Activated naive CD8-positive, alpha-beta T cell treated with anti-CD3 and anti-CD28 coated beads, Interleukin-2, amount 50 U/mL, for 24 hours (primary cell): ENCODE measurements at regions not wholly inside any gene's neighbourhood (a gene's known extent, or its start where the extent isn't known, plus 50 kb on each side); places are given as distances from the start of the nearest gene placed in this dataset.
"Not testable (repeated sequence)": the region's sequence is repeated elsewhere in the genome, so short reads cannot be mapped to it uniquely, and the experiment has no call there.

ENCODE experiments used
- ATAC-seq: fragments of 150-1000 bp; cut with Tn5 transposase; one replicate; pipeline ENCODE4 v1.10.0; 2021
- DNase-seq: peaks from one replicate; pipeline ENCODE4 v3.0.0; 2021
- H3K27ac Mint-ChIP-seq: one replicate; pipeline ENCODE4 v1.8.0; 2021; ENCODE audit warnings: mild to moderate bottlenecking, mixed read lengths
- H3K27me3 Mint-ChIP-seq: one replicate; pipeline ENCODE4 v1.8.0; 2021; ENCODE audit warnings: mixed read lengths
- H3K36me3 Mint-ChIP-seq: one replicate; pipeline ENCODE4 v1.8.0; 2021; ENCODE audit warnings: low read depth, mixed read lengths
- H3K4me1 Mint-ChIP-seq: one replicate; pipeline ENCODE4 v1.8.0; 2021; ENCODE audit warnings: mixed read lengths
- H3K4me3 Mint-ChIP-seq: one replicate; pipeline ENCODE4 v1.8.0; 2021; ENCODE audit warnings: mild to moderate bottlenecking, moderate library complexity, mixed read lengths
- H3K9me3 Mint-ChIP-seq: one replicate; pipeline ENCODE4 v1.8.0; 2021; ENCODE audit warnings: mixed read lengths

- Mint-ChIP-seq H3K36me3 (no peaks in the 10 kb centered on the region), H3K9me3 (peaks cover 9% of the 10 kb centered on the region), H3K27ac (no peak overlapping the region), H3K4me1 (no peaks in the 10 kb centered on the region), H3K4me3 (no peak overlapping the region), H3K27me3 (peaks cover 20% of the 10 kb centered on the region)
- DNase-seq (no peak), ATAC-seq (no peak)
Measured at GRCh38 chr4:154030152-154030551, 241.3 kb upstream of the SFRP2 start.

GRCh38 chr4:154029171-154029570 lies 240.3 kb upstream of the SFRP2 start:
- ATAC-seq = no peak
- Mint-ChIP-seq H3K4me3 (no peak overlapping the region), H3K36me3 (no peaks in the 10 kb centered on the region), H3K9me3 (peaks cover 9% of the 10 kb centered on the region), H3K27me3 (peaks cover 24% of the 10 kb centered on the region), H3K4me1 (no peaks in the 10 kb centered on the region), H3K27ac (no peak overlapping the region)
- DNase-seq = no peak

- no peak overlapping the region for H3K4me3 Mint-ChIP-seq
- DNase-seq (no peak), ATAC-seq (no peak)
- no peaks in the 10 kb centered on the region for H3K9me3 Mint-ChIP-seq
- H3K4me1 Mint-ChIP-seq = no peaks in the 10 kb centered on the region
- H3K27me3 Mint-ChIP-seq = peaks cover 19% of the 10 kb centered on the region
- no peak overlapping the region for H3K27ac Mint-ChIP-seq
- H3K36me3 Mint-ChIP-seq = no peaks in the 10 kb centered on the region
Measured at GRCh38 chr4:154025110-154025509, 236.2 kb upstream of the SFRP2 start.

GRCh38 chr4:154024097-154024694 lies 235.3 kb upstream of the SFRP2 start:
- Mint-ChIP-seq H3K27ac (no peak overlapping the region), H3K9me3 (no peaks in the 10 kb centered on the region), H3K4me1 (no peaks in the 10 kb centered on the region), H3K27me3 (peaks cover 18% of the 10 kb centered on the region), H3K36me3 (no peaks in the 10 kb centered on the region), H3K4me3 (no peak overlapping the region)
- no peak for ATAC-seq
- DNase-seq = peak; percentile 18

- H3K27ac Mint-ChIP-seq, H3K9me3 Mint-ChIP-seq, ATAC-seq, H3K4me3 Mint-ChIP-seq, H3K4me1 Mint-ChIP-seq, H3K36me3 Mint-ChIP-seq, DNase-seq: not testable (repeated sequence)
- peaks cover 14% of the 10 kb centered on the region for H3K27me3 Mint-ChIP-seq
Measured at GRCh38 chr4:154023671-154024070, 234.8 kb upstream of the SFRP2 start.

GRCh38 chr4:154019811-154020210 lies 230.9 kb upstream of the SFRP2 start:
- ATAC-seq (no peak), DNase-seq (no peak)
- Mint-ChIP-seq H3K9me3 (no peaks in the 10 kb centered on the region), H3K27ac (no peak overlapping the region), H3K27me3 (no peaks in the 10 kb centered on the region), H3K4me3 (no peak overlapping the region), H3K36me3 (no peaks in the 10 kb centered on the region), H3K4me1 (no peaks in the 10 kb centered on the region)

- Mint-ChIP-seq H3K27me3 (no peaks in the 10 kb centered on the region), H3K27ac (no peak overlapping the region), H3K36me3 (no peaks in the 10 kb centered on the region), H3K4me1 (no peaks in the 10 kb centered on the region), H3K4me3 (no peak overlapping the region), H3K9me3 (no peaks in the 10 kb centered on the region)
- ATAC-seq (no peak), DNase-seq (peak; percentile 40)
Measured at GRCh38 chr4:154018659-154019058, 229.8 kb upstream of the SFRP2 start.

- ATAC-seq (no peak), DNase-seq (no peak)
- Mint-ChIP-seq H3K27me3 (no peaks in the 10 kb centered on the region), H3K36me3 (no peaks in the 10 kb centered on the region), H3K4me1 (no peaks in the 10 kb centered on the region), H3K27ac (no peak overlapping the region), H3K9me3 (no peaks in the 10 kb centered on the region), H3K4me3 (no peak overlapping the region)
Measured at GRCh38 chr4:154015578-154015977, 226.7 kb upstream of the SFRP2 start.

DNA sequence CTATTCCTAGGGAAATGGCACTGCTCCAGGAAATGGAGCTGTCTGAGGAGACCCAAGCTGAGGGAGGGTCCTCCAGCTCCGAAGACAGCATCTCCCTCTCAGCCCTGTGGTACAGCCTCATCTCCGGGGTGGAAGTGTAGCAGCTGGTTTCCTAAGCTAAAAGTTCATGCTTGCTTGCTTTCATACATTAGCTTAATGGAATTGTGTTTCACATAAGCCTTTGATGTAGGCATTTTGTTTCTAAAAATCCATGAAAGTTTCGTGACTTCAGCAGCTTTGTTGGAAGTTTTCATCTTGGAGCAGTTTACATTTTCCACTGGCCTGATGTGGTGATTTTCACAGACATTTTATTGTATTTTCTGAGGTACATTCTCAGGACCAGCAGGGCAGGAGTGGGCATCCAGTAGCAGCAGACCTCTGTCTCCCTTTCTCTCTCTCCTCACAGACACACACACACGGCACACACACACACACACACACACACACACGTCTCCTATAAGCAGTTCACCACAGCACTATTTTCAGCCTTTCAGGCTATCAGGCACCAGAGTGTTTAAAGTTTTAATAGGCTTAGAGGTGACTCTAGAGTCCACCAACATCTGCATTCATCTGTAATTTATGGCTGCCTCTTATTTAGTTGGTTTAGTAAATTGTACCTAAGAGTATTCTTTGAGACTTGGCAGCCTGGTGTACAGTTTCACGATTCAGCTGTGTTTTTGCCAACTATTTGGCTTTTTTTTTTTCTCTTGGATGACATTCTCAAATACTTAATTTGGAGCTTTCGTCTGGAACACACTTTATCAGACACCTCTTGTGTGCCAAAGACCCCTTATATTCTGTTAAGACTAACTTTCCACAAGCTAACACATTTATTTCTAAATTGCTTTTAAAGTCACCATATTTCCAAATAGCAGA lies 225.8 kb upstream of the SFRP2 start:
- no peaks in the 10 kb centered on the region for H3K27me3 Mint-ChIP-seq
- no peak for ATAC-seq
- no peaks in the 10 kb centered on the region for H3K9me3 Mint-ChIP-seq
- H3K27ac Mint-ChIP-seq = no peak overlapping the region
- no peaks in the 10 kb centered on the region for H3K4me1 Mint-ChIP-seq
- H3K4me3 Mint-ChIP-seq = no peak overlapping the region
- DNase-seq = no peak
- no peaks in the 10 kb centered on the region for H3K36me3 Mint-ChIP-seq

- DNase-seq = no peak
- Mint-ChIP-seq H3K27ac (no peak overlapping the region), H3K9me3 (no peaks in the 10 kb centered on the region), H3K36me3 (no peaks in the 10 kb centered on the region), H3K4me1 (no peaks in the 10 kb centered on the region), H3K4me3 (no peak overlapping the region), H3K27me3 (no peaks in the 10 kb centered on the region)
- no peak for ATAC-seq
Measured at GRCh38 chr4:154013576-154013975, 224.7 kb upstream of the SFRP2 start.

GRCh38 chr4:154010371-154010770 lies 221.5 kb upstream of the SFRP2 start:
- Mint-ChIP-seq H3K27me3 (no peaks in the 10 kb centered on the region), H3K9me3 (no peaks in the 10 kb centered on the region), H3K4me3 (no peak overlapping the region), H3K4me1 (no peaks in the 10 kb centered on the region), H3K36me3 (no peaks in the 10 kb centered on the region), H3K27ac (no peak overlapping the region)
- ATAC-seq (no peak), DNase-seq (no peak)

GRCh38 chr4:154009788-154010187 lies 220.9 kb upstream of the SFRP2 start:
- no peaks in the 10 kb centered on the region for H3K4me1 Mint-ChIP-seq
- ATAC-seq (no peak), DNase-seq (no peak)
- H3K36me3 Mint-ChIP-seq = no peaks in the 10 kb centered on the region
- H3K27ac Mint-ChIP-seq = no peak overlapping the region
- no peaks in the 10 kb centered on the region for H3K27me3 Mint-ChIP-seq
- H3K4me3 Mint-ChIP-seq = no peak overlapping the region
- H3K9me3 Mint-ChIP-seq = no peaks in the 10 kb centered on the region

GRCh38 chr4:154009191-154009590 lies 220.3 kb upstream of the SFRP2 start:
- no peaks in the 10 kb centered on the region for H3K9me3 Mint-ChIP-seq
- ATAC-seq = no peak
- H3K36me3 Mint-ChIP-seq = no peaks in the 10 kb centered on the region
- no peaks in the 10 kb centered on the region for H3K4me1 Mint-ChIP-seq
- no peak for DNase-seq
- no peaks in the 10 kb centered on the region for H3K27me3 Mint-ChIP-seq
- no peak overlapping the region for H3K27ac Mint-ChIP-seq
- H3K4me3 Mint-ChIP-seq = no peak overlapping the region

DNA sequence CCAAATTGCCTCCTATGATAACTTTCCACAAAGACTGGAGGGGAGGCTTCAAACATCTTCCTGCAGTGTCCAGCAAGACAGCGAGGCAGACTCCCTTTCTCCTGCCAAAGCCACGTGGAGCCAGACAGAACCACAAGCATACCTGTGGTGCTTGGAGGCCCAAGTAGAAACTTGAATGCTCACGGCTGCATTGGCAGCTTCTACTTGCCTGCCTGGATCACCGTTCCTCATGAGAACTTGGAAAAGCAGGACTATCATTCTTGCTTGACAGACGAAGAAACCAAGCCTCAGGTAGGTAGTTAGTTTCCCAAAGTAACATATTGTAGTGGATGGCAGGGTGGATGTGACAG lies 216.3 kb upstream of the SFRP2 start:
- no peak for DNase-seq
- ATAC-seq = no peak
- Mint-ChIP-seq H3K4me1 (no peaks in the 10 kb centered on the region), H3K9me3 (no peaks in the 10 kb centered on the region), H3K36me3 (no peaks in the 10 kb centered on the region), H3K27me3 (peaks cover 6% of the 10 kb centered on the region), H3K4me3 (no peak overlapping the region), H3K27ac (no peak overlapping the region)

- Mint-ChIP-seq H3K9me3 (no peaks in the 10 kb centered on the region), H3K27ac (no peak overlapping the region), H3K4me1 (no peaks in the 10 kb centered on the region), H3K27me3 (peaks cover 11% of the 10 kb centered on the region), H3K36me3 (no peaks in the 10 kb centered on the region), H3K4me3 (no peak overlapping the region)
- ATAC-seq = no peak
- DNase-seq = no peak
Measured at GRCh38 chr4:154004507-154005170, 215.8 kb upstream of the SFRP2 start.
